MCF 10A (cell line): ENCODE measurements at regions not wholly inside any gene's neighbourhood (a gene's known extent, or its start where the extent isn't known, plus 50 kb on each side); places are given as distances from the start of the nearest gene placed in this dataset.

ENCODE experiments used
- BruUV-seq: library from RNA; stranded (reverse); fragments of 400-500 nt; replicated peaks from 2 replicates; lab custom pipeline; 2021; lab: Mats Ljungman, UMichigan
- CTCF ChIA-PET: fragments of 300-600 bp; sonication (Branson Sonifier 250); formaldehyde crosslinking; extraction: SDS; loops from one replicate; lab custom pipeline; 2021; ENCODE audit warnings: antibody characterized with exemption, inconsistent platforms; lab: Yijun Ruan, JAX
- POLR2A ChIA-PET: fragments of 300-600, 350-650 bp; sonication (Branson Sonifier 250); formaldehyde crosslinking; extraction: SDS; loops from one replicate; lab custom pipeline; 2020; ENCODE audit warnings: antibody characterized with exemption, inconsistent platforms; lab: Yijun Ruan, JAX
- DNase-seq: peaks from one replicate; pipeline ENCODE4 v3.0.0-alpha.2; 2018; ENCODE audit not compliant: unreplicated experiment
- H3K27ac Mint-ChIP-seq: one replicate; pipeline ENCODE4 v1.8.0; 2022; ENCODE audit warnings: mild to moderate bottlenecking, low read depth, mixed read lengths; ENCODE audit not compliant: unreplicated experiment
- H3K27me3 Mint-ChIP-seq: one replicate; pipeline ENCODE4 v1.8.0; 2022; ENCODE audit warnings: mixed read lengths; ENCODE audit not compliant: insufficient read depth, unreplicated experiment
- H3K36me3 Mint-ChIP-seq: one replicate; pipeline ENCODE4 v1.8.0; 2022; ENCODE audit warnings: mild to moderate bottlenecking, moderate library complexity, mixed read lengths; ENCODE audit not compliant: insufficient read depth, unreplicated experiment
- H3K4me1 Mint-ChIP-seq: one replicate; pipeline ENCODE4 v1.8.0; 2022; ENCODE audit warnings: mixed read lengths; ENCODE audit not compliant: insufficient read depth, unreplicated experiment
- H3K4me3 Mint-ChIP-seq: one replicate; pipeline ENCODE4 v1.8.0; 2022; ENCODE audit warnings: mild to moderate bottlenecking, moderate library complexity, mixed read lengths; ENCODE audit not compliant: unreplicated experiment
- H3K9me3 Mint-ChIP-seq: one replicate; pipeline ENCODE4 v1.8.0; 2022; ENCODE audit warnings: mixed read lengths; ENCODE audit not compliant: unreplicated experiment
- CTCF ChIP-seq: fragments of 200-600 bp; IDR thresholded peaks from one replicate; pipeline ENCODE4 v1.8.0; 2022; ENCODE audit warnings: antibody characterized with exemption, mild to moderate bottlenecking; ENCODE audit not compliant: unreplicated experiment
- intact Hi-C: fragments of 100-400 bp; cut with micrococcal nuclease; formaldehyde crosslinking; loops from 2 replicates; pipeline ENCODE4 v1.14.1; 2022

GRCh38 chr2:43051338-43051737 is 175.1 kb downstream of the ZFP36L2 start:
- no peak for TF ChIP-seq CTCF
- H3K9me3 Mint-ChIP-seq: no peaks in the 10 kb centered on the region
- no peak overlapping the region for H3K4me3 Mint-ChIP-seq
- ChIA-PET CTCF (interaction anchor here (0.6 to 2.0 kb wide), 11 partner anchors 8 to 490 kb away, joined by 3 to 7 read pairs (median 3); partner anchors contain the start of gene ZFP36L2), POLR2A (interaction anchor here (0.6 to 3.3 kb wide), 25 partner anchors 8 to 241 kb away, joined by 3 to 26 read pairs (median 6); no protein-coding TSS in a partner anchor)
- BruUV-seq: no TSS peak
- intact Hi-C loops: no loop called here
- peaks cover 60% of the 10 kb centered on the region for H3K4me1 Mint-ChIP-seq
- peak; percentile 71 for DNase-seq
- no peaks in the 10 kb centered on the region for H3K27me3 Mint-ChIP-seq
- no peaks in the 10 kb centered on the region for H3K36me3 Mint-ChIP-seq
- H3K27ac Mint-ChIP-seq: peak overlapping the region; percentile 93

- Mint-ChIP-seq H3K27me3 (no peaks in the 10 kb centered on the region), H3K27ac (peak overlapping the region; percentile 93), H3K4me3 (peak overlapping the region; percentile 35), H3K36me3 (no peaks in the 10 kb centered on the region), H3K9me3 (no peaks in the 10 kb centered on the region), H3K4me1 (peaks cover 60% of the 10 kb centered on the region)
- no peak for DNase-seq
- ChIA-PET POLR2A (interaction anchor here (0.5 to 3.3 kb wide), 22 partner anchors 9 to 129 kb away, joined by 3 to 26 read pairs (median 8); no protein-coding TSS in a partner anchor), CTCF (interaction anchor here (0.7 to 2.0 kb wide), 10 partner anchors 9 to 178 kb away, joined by 3 to 7 read pairs (median 3); partner anchors contain the start of gene ZFP36L2)
- TSS peak; percentile 83 for BruUV-seq
- intact Hi-C loops: no loop called here
- TF ChIP-seq CTCF: no peak
Measured at GRCh38 chr2:43050866-43051265, 175.5 kb downstream of the ZFP36L2 start.

GRCh38 chr2:43049836-43050801 is 176.3 kb downstream of the ZFP36L2 start:
- Mint-ChIP-seq H3K9me3 (no peaks in the 10 kb centered on the region), H3K27me3 (no peaks in the 10 kb centered on the region), H3K4me3 (peak overlapping the region; percentile 35), H3K27ac (peak overlapping the region; percentile 93), H3K4me1 (peaks cover 60% of the 10 kb centered on the region), H3K36me3 (no peaks in the 10 kb centered on the region)
- TF ChIP-seq CTCF: no peak
- POLR2A ChIA-PET: interaction anchor here (0.5 to 3.3 kb wide), 19 partner anchors 8 to 130 kb away, joined by 3 to 26 read pairs (median 8); no protein-coding TSS in a partner anchor
- intact Hi-C loops: no loop called here
- BruUV-seq: no TSS peak
- peak; percentile 48 for DNase-seq
- CTCF ChIA-PET: interaction anchor here (0.7 to 2.0 kb wide), 10 partner anchors 10 to 190 kb away, joined by 3 to 7 read pairs (median 3); partner anchors contain the start of gene ZFP36L2
